HCT116 (cell line): ENCODE measurements at regions not wholly inside any gene's neighbourhood (a gene's known extent, or its start where the extent isn't known, plus 50 kb on each side); places are given as distances from the start of the nearest gene placed in this dataset.

Experiments used
- ATAC-seq: fragments of 200-7000 bp; cut with Tn5 transposase; 2 replicates; pipeline ENCODE4 v1.9.1; 2020; ENCODE audit warnings: mild to moderate bottlenecking, moderate library complexity
- BruUV-seq: library from RNA; stranded (reverse); fragments of 400-500 nt; replicated peaks from 2 replicates; lab custom pipeline; 2021; lab: Mats Ljungman, UMichigan
- CTCF ChIA-PET: fragments of 300-600 bp; sonication (Branson Sonifier 250); formaldehyde crosslinking; loops from one replicate; lab custom pipeline; 2021; ENCODE audit warnings: antibody characterized with exemption; lab: Charles Lee
- POLR2A ChIA-PET: fragments of 300-600, 350-600 bp; sonication (Branson Sonifier 250); formaldehyde crosslinking; loops from one replicate; lab custom pipeline; 2021; ENCODE audit warnings: antibody characterized with exemption; lab: Charles Lee
- RAD21 ChIA-PET, 2 experiments: fragments of 300-600 bp; sonication (Branson Sonifier 250); formaldehyde crosslinking; loops; one replicate each; lab custom pipeline; 2023; ENCODE audit warnings: low total read pairs in 2 of 2; ENCODE audit not compliant: uncharacterized antibody in 2 of 2, unreplicated experiment in 2 of 2, low non-redundant PET in 1 of 2; lab: Charles Lee
- DNase-seq: peaks from one replicate; pipeline ENCODE4 v3.0.0-alpha.2; 2010; ENCODE audit warnings: low read depth, low spot score
- H2AFZ ChIP-seq: fragments of 200-600 bp; shearing (Covaris generic), sonication (generic); 2 replicates; pipeline ENCODE4 v1.6.1; 2017; ENCODE audit warnings: low read depth, mixed run types, mixed read lengths, antibody characterized with exemption, low read length; ENCODE audit not compliant: poor library complexity, severe bottlenecking
- H3K27ac ChIP-seq: 2 replicates; pipeline ENCODE4 v1.5.1; 2012; ENCODE audit warnings: low read depth, low read length
- H3K27me3 ChIP-seq: fragments of 200-600 bp; sonication (generic); 2 replicates; pipeline ENCODE4 v1.6.1; 2016; ENCODE audit warnings: mixed run types, low read length, mixed read lengths; ENCODE audit not compliant: insufficient read depth
- H3K36me3 ChIP-seq, 2 experiments: fragments of 200-500 bp in 1 of 2; fragments of 200-600 bp in 1 of 2; sonication (Bioruptor generic) in 1 of 2; sonication (generic) in 1 of 2; 2 replicates each; pipeline versions ENCODE4 v1.5.1 to v1.6.1; 2014 to 2016; ENCODE audit warnings: low read length in 2 of 2, inconsistent platforms in 1 of 2, mixed read lengths in 1 of 2, mixed run types in 1 of 2; ENCODE audit not compliant: insufficient read depth in 2 of 2, control insufficient read depth in 1 of 2
- H3K4me1 ChIP-seq, 2 experiments: fragments of 200-600 bp in 1 of 2; sonication (generic) in 1 of 2; 2 replicates each; pipeline versions ENCODE4 v1.5.1 to v1.6.1; 2012 to 2017; ENCODE audit warnings: low read length in 2 of 2, inconsistent platforms in 1 of 2, mild to moderate bottlenecking in 1 of 2, mixed read lengths in 1 of 2, mixed run types in 1 of 2, moderate library complexity in 1 of 2; ENCODE audit not compliant: insufficient read depth in 2 of 2, control insufficient read depth in 1 of 2
- H3K4me2 ChIP-seq: fragments of 200-600 bp; sonication (generic); 2 replicates; pipeline ENCODE4 v1.6.1; 2017; ENCODE audit warnings: mixed run types, low read length, mixed read lengths
- H3K4me3 ChIP-seq, 2 experiments: fragments of 200-600 bp in 1 of 2; sonication (generic) in 1 of 2; replicated peaks in 1 of 2; 2 replicates each; pipeline ENCODE4 v1.5.1; 2011 to 2016; ENCODE audit warnings: low read length in 2 of 2, control low read depth in 1 of 2, low read depth in 1 of 2, mild to moderate bottlenecking in 1 of 2, mixed read lengths in 1 of 2, mixed run types in 1 of 2
- H3K79me2 ChIP-seq: fragments of 200-600 bp; sonication (generic); 2 replicates; pipeline ENCODE4 v1.6.1; 2017; ENCODE audit warnings: mild to moderate bottlenecking, mixed run types, low read length, moderate library complexity, mixed read lengths; ENCODE audit not compliant: insufficient read depth
- H3K9ac ChIP-seq: fragments of 200-600 bp; sonication (generic); 2 replicates; pipeline ENCODE4 v1.6.1; 2016; ENCODE audit warnings: low read length, mixed read lengths
- H3K9me2 ChIP-seq: fragments of 200-600 bp; sonication (generic), shearing (Covaris generic); 2 replicates; pipeline ENCODE4 v1.6.1; 2017; ENCODE audit warnings: mixed run types, mild to moderate bottlenecking, moderate library complexity; ENCODE audit not compliant: insufficient read depth
- H3K9me3 ChIP-seq, 2 experiments: fragments of 200-500 bp in 1 of 2; fragments of 200-600 bp in 1 of 2; sonication (Bioruptor generic) in 1 of 2; sonication (generic) in 1 of 2; 2 replicates each; pipeline ENCODE4 v1.6.1; 2014 to 2017; ENCODE audit warnings: low read length in 2 of 2, mixed read lengths in 2 of 2, inconsistent platforms in 1 of 2, low read depth in 1 of 2, mild to moderate bottlenecking in 1 of 2, mixed run types in 1 of 2, moderate library complexity in 1 of 2; ENCODE audit not compliant: control insufficient read depth in 1 of 2, insufficient read depth in 1 of 2
- H4K20me1 ChIP-seq: fragments of 200-600 bp; sonication (generic), shearing (Covaris generic); 2 replicates; pipeline ENCODE4 v1.6.1; 2017; ENCODE audit warnings: mixed run types, mild to moderate bottlenecking, moderate library complexity; ENCODE audit not compliant: insufficient read depth
- ATF3 ChIP-seq: IDR thresholded peaks from 2 replicates; pipeline ENCODE4 v1.6.1; 2012
- CTCF ChIP-seq, 3 experiments: fragments of 200-600 bp in 1 of 3; sonication (generic) in 1 of 3; IDR thresholded peaks in 2 of 3; conservative IDR thresholded peaks in 1 of 3; 2 replicates each; pipeline ENCODE4 v1.5.1; 2012 to 2017; ENCODE audit warnings: low read depth in 2 of 3, low read length in 2 of 3, antibody characterized with exemption in 1 of 3, borderline replicate concordance in 1 of 3, control low read depth in 1 of 3, mild to moderate bottlenecking in 1 of 3, mixed read lengths in 1 of 3, mixed run types in 1 of 3, moderate library complexity in 1 of 3; ENCODE audit not compliant: insufficient read depth in 1 of 3
- EGR1 ChIP-seq: IDR thresholded peaks from 2 replicates; pipeline ENCODE4 v1.6.1; 2012; ENCODE audit warnings: low read depth
- ELF1 ChIP-seq: IDR thresholded peaks from 2 replicates; pipeline ENCODE4 v1.6.1; 2012; ENCODE audit warnings: low read depth, borderline replicate concordance
- EZH2 ChIP-seq: fragments of 200-600 bp; sonication (generic); IDR thresholded peaks from 2 replicates; pipeline ENCODE4 v1.6.1; 2017; ENCODE audit warnings: antibody characterized with exemption, mixed run types
- POLR2A ChIP-seq: IDR thresholded peaks from 2 replicates; pipeline ENCODE4 v1.7.0; 2011; ENCODE audit warnings: borderline replicate concordance; ENCODE audit not compliant: insufficient read depth, insufficient read length; ENCODE audit errors: extremely low read depth
- POLR2AphosphoS5 ChIP-seq: IDR thresholded peaks from 2 replicates; pipeline ENCODE4 v1.6.1; 2011; ENCODE audit warnings: mild to moderate bottlenecking, low read depth, low read length, moderate library complexity
- SP1 ChIP-seq: IDR thresholded peaks from 2 replicates; pipeline ENCODE4 v1.6.1; 2012; ENCODE audit warnings: low read depth
- SRF ChIP-seq: IDR thresholded peaks from 2 replicates; pipeline ENCODE4 v1.6.1; 2012; ENCODE audit warnings: low read depth
- intact Hi-C: fragments of 100-400 bp; cut with micrococcal nuclease; formaldehyde crosslinking; loops from 2 replicates; pipeline ENCODE4 v1.10.0; 2022
- TF ChIP-seq, protein P1 (sequence below): IDR thresholded peaks from 2 replicates; pipeline ENCODE4 v1.6.1; 2012; ENCODE audit warnings: low read depth

GRCh38 chr1:79633456-79633855, 626.9 kb upstream of the ADGRL4 start:
- no peaks in the 10 kb centered on the region for H3K4me1 ChIP-seq
- H3K27me3 ChIP-seq: no peaks in the 10 kb centered on the region
- ChIA-PET CTCF (no interaction called here), POLR2A (no interaction called here), RAD21 (no interaction called here)
- H3K4me2 ChIP-seq: no peak overlapping the region
- H3K9me3 ChIP-seq: no peaks in the 10 kb centered on the region
- intact Hi-C loops: no loop called here
- no peak overlapping the region for H3K4me3 ChIP-seq
- ATAC-seq (no peak), DNase-seq (no peak)
- no peak overlapping the region for H2AFZ ChIP-seq
- no peaks in the 10 kb centered on the region for H3K79me2 ChIP-seq
- BruUV-seq: no TSS peak
- no peaks in the 10 kb centered on the region for H3K9me2 ChIP-seq
- no peaks in the 10 kb centered on the region for H3K36me3 ChIP-seq
- no peaks in the 10 kb centered on the region for H4K20me1 ChIP-seq
- no peak overlapping the region for H3K27ac ChIP-seq
- H3K9ac ChIP-seq: no peak overlapping the region
- no peak for TF ChIP-seq ATF3
- TF ChIP-seq EGR1: no peak
- TF ChIP-seq CTCF (IDR thresholded peaks at IDR 0.05 in 2 of 3, conservative IDR thresholded peaks at IDR 0.05 in 1 of 3; ENCODE audit: borderline replicate concordance in 1 of 3, insufficient read depth in 1 of 3, low read depth in 2 of 3, low read length in 2 of 3): no peak
- TF ChIP-seq SRF: no peak
- TF ChIP-seq, protein P1, sequence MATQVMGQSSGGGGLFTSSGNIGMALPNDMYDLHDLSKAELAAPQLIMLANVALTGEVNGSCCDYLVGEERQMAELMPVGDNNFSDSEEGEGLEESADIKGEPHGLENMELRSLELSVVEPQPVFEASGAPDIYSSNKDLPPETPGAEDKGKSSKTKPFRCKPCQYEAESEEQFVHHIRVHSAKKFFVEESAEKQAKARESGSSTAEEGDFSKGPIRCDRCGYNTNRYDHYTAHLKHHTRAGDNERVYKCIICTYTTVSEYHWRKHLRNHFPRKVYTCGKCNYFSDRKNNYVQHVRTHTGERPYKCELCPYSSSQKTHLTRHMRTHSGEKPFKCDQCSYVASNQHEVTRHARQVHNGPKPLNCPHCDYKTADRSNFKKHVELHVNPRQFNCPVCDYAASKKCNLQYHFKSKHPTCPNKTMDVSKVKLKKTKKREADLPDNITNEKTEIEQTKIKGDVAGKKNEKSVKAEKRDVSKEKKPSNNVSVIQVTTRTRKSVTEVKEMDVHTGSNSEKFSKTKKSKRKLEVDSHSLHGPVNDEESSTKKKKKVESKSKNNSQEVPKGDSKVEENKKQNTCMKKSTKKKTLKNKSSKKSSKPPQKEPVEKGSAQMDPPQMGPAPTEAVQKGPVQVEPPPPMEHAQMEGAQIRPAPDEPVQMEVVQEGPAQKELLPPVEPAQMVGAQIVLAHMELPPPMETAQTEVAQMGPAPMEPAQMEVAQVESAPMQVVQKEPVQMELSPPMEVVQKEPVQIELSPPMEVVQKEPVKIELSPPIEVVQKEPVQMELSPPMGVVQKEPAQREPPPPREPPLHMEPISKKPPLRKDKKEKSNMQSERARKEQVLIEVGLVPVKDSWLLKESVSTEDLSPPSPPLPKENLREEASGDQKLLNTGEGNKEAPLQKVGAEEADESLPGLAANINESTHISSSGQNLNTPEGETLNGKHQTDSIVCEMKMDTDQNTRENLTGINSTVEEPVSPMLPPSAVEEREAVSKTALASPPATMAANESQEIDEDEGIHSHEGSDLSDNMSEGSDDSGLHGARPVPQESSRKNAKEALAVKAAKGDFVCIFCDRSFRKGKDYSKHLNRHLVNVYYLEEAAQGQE: no peak
- no peak for TF ChIP-seq ELF1
- TF ChIP-seq EZH2: no peak
- TF ChIP-seq POLR2AphosphoS5: no peak
- no peak for TF ChIP-seq SP1
- TF ChIP-seq POLR2A: no peak
